ENCODE measurements at regions not wholly inside any gene's neighbourhood (a gene's known extent, or its start where the extent isn't known, plus 50 kb on each side); places are given as distances from the start of the nearest gene placed in this dataset.
A peak's percentile ranks its signal among the peaks of the same experiment; 100 is the strongest.

- Histone ChIP-seq H3K4me3 (replicated peaks in 1 of 3; ENCODE audit: insufficient read depth in 1 of 3, low read depth in 2 of 3, low read length in 3 of 3) (no peak overlapping the region), H3K79me2 (ENCODE audit: insufficient read depth, low read length) (no peaks in the 10 kb centered on the region), H3K27me3 (ENCODE audit: control insufficient read depth in 1 of 2, insufficient read depth in 2 of 2, low read length in 2 of 2) (peaks cover 0 to 12% of the 10 kb centered on the region in 2 experiments; a peak in 1 of 5 replicates), H3K36me3 (replicated peaks in 1 of 2; ENCODE audit: control insufficient read depth in 1 of 2, insufficient read depth in 2 of 2, low read length in 2 of 2) (no peaks in the 10 kb centered on the region), H4K20me1 (ENCODE audit: insufficient read depth, low read length) (no peaks in the 10 kb centered on the region), H3K4me2 (ENCODE audit: low read depth, low read length) (no peak overlapping the region), H2AFZ (ENCODE audit: low read length) (no peak overlapping the region), H3K4me1 (ENCODE audit: insufficient read depth, low read length) (no peaks in the 10 kb centered on the region), H3K27ac (ENCODE audit: extremely low read length, insufficient read depth, low read length) (no peak overlapping the region), H3K9ac (ENCODE audit: insufficient read depth, low read depth, low read length) (no peak overlapping the region), H3K9me3 (ENCODE audit: low read length) (no peaks in the 10 kb centered on the region)
- CTCF ChIA-PET (ENCODE audit: low intra/inter-chr PET ratio, low total read pairs) = no interaction called here
- ATAC-seq (peak; percentile 65), DNase-seq (ENCODE audit: low spot score) (no peak), FAIRE-seq (peak; percentile 4)
- intact Hi-C loops (cut with micrococcal nuclease; ENCODE audit: unreplicated experiment) = no loop called here
- BruUV-seq (replicated peaks) = no TSS peak
- TF ChIP-seq SSRP1 (CRISPR knock-in tag; IDR thresholded peaks at IDR 0.05) (no peak), NR2F1 (CRISPR knock-in tag; IDR thresholded peaks at IDR 0.05) (no peak), ESRRA (CRISPR knock-in tag; IDR thresholded peaks at IDR 0.05; ENCODE audit: low read depth) (no peak), ZC3H13 (CRISPR knock-in tag; IDR thresholded peaks at IDR 0.05) (no peak)
- in situ Hi-C loops (cut with HindIII; ENCODE audit: extremely low pct_ligation_motif_present, low pct_unique_long_range_greater_than_20kb) = loop anchor here (25.0 kb wide), 1 partner anchor 1087 kb away; no protein-coding TSS in a partner anchor
- POLR2A ChIA-PET = no interaction called here
- 4% methylated on average over 7 of the region's 7 CpGs for WGBS (ENCODE audit: low lambda C conversion rate)
Observed at GRCh38 chr1:13950637-13951036, 250.6 kb downstream of the PRDM2 start.

GRCh38 chr1:13951793-13952751 lies 252.1 kb downstream of the PRDM2 start:
- TF ChIP-seq ZNF275 (CRISPR knock-in tag; IDR thresholded peaks at IDR 0.05; ENCODE audit: borderline replicate concordance) = no peak
- no TSS peak for BruUV-seq (replicated peaks)
- ChIA-PET POLR2A (no interaction called here), CTCF (ENCODE audit: low intra/inter-chr PET ratio, low total read pairs) (no interaction called here)
- H3K27me3 ChIP-seq (ENCODE audit: control insufficient read depth in 1 of 2, insufficient read depth in 2 of 2, low read length in 2 of 2) = peaks cover 0 to 7% of the 10 kb centered on the region in 2 experiments; a peak in 1 of 5 replicates
- 2% methylated on average over 4 of the region's 4 CpGs for WGBS (ENCODE audit: low lambda C conversion rate)
- in situ Hi-C loops (cut with HindIII; ENCODE audit: extremely low pct_ligation_motif_present, low pct_unique_long_range_greater_than_20kb) (loop anchor here (25.0 kb wide), 1 partner anchor 1085 kb away; no protein-coding TSS in a partner anchor), intact Hi-C loops (cut with micrococcal nuclease; ENCODE audit: unreplicated experiment) (no loop called here)
- no peaks in the 10 kb centered on the region for H3K4me1 ChIP-seq (ENCODE audit: insufficient read depth, low read length)
- no peaks in the 10 kb centered on the region for H3K36me3 ChIP-seq (replicated peaks in 1 of 2; ENCODE audit: control insufficient read depth in 1 of 2, insufficient read depth in 2 of 2, low read length in 2 of 2)
- no peaks in the 10 kb centered on the region for H3K9me3 ChIP-seq (ENCODE audit: low read length)
- ATAC-seq = no peak
- FAIRE-seq = no peak
- no peak overlapping the region for H3K27ac ChIP-seq (ENCODE audit: extremely low read length, insufficient read depth, low read length)
- H4K20me1 ChIP-seq (ENCODE audit: insufficient read depth, low read length) = no peaks in the 10 kb centered on the region
- H2AFZ ChIP-seq (ENCODE audit: low read length) = no peak overlapping the region
- no peak overlapping the region for H3K4me3 ChIP-seq (replicated peaks in 1 of 3; ENCODE audit: insufficient read depth in 1 of 3, low read depth in 2 of 3, low read length in 3 of 3)
- no peak overlapping the region for H3K4me2 ChIP-seq (ENCODE audit: low read depth, low read length)
- no peaks in the 10 kb centered on the region for H3K79me2 ChIP-seq (ENCODE audit: insufficient read depth, low read length)
- DNase-seq (ENCODE audit: low spot score) = no peak
- H3K9ac ChIP-seq (ENCODE audit: insufficient read depth, low read depth, low read length) = no peak overlapping the region
